GM12891 (cell line): ENCODE measurements at regions not wholly inside any gene's neighbourhood (a gene's known extent, or its start where the extent isn't known, plus 50 kb on each side); places are given as distances from the start of the nearest gene placed in this dataset.

Experiments used
- PAX5 ChIP-seq: IDR thresholded peaks from 2 replicates; pipeline ENCODE4 v1.6.1; 2011; ENCODE audit warnings: low read length, moderate library complexity, mild to moderate bottlenecking; ENCODE audit not compliant: insufficient read depth, severe bottlenecking
- POLR2A ChIP-seq: IDR thresholded peaks from 2 replicates; pipeline ENCODE4 v1.6.1; 2011; ENCODE audit warnings: low read depth, low read length, control low read depth
- POLR2AphosphoS5 ChIP-seq: IDR thresholded peaks from 2 replicates; pipeline ENCODE4 v1.6.1; 2011; ENCODE audit warnings: low read depth, low read length, control low read depth
- POU2F2 ChIP-seq: IDR thresholded peaks from 2 replicates; pipeline ENCODE4 v1.6.1; 2011; ENCODE audit warnings: low read depth, mild to moderate bottlenecking, control low read depth, low read length, moderate library complexity
- TAF1 ChIP-seq: IDR thresholded peaks from 2 replicates; pipeline ENCODE4 v1.6.1; 2011; ENCODE audit warnings: low read depth, low read length, control low read depth

DNA sequence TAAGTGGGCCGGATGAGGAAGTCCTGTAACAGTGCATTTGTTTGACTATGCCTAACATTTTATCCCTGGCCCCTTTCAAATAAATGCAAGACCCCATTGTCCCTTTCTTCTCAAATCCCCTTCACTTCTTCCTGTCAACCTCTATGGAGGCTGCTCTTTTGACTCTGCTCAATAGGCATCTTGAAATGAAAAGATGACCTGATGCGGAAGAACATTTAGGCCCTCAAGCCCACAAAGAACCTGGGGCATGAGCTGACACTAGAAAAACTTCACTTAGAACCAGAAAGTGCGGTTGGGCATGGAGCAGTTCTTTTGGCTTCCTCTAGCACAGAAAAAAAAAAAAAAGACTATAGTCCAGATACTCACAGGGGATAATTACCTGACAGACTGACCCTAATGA lies 1434.7 kb upstream of the WWC1 start:
- TF ChIP-seq TAF1 (no peak), POLR2AphosphoS5 (no peak), POLR2A (no peak), POU2F2 (no peak), PAX5 (no peak)
